Dendritic cell treated with granulocyte-macrophage colony-stimulating factor and Interleukin-4, amounts not matched to agents 40 ng/mL and 50 ng/mL, for 4 days (primary cell): ENCODE measurements at regions not wholly inside any gene's neighbourhood (a gene's known extent, or its start where the extent isn't known, plus 50 kb on each side); places are given as distances from the start of the nearest gene placed in this dataset.
A peak's percentile ranks its signal among the peaks of the same experiment; 100 is the strongest.

ENCODE experiments used
- H3K27ac Mint-ChIP-seq: one replicate; pipeline ENCODE4 v1.8.0; 2022; ENCODE audit warnings: mild to moderate bottlenecking, mixed read lengths
- H3K27me3 Mint-ChIP-seq: one replicate; pipeline ENCODE4 v1.8.0; 2022; ENCODE audit warnings: mild to moderate bottlenecking, mixed read lengths
- H3K36me3 Mint-ChIP-seq: one replicate; pipeline ENCODE4 v1.8.0; 2022; ENCODE audit warnings: low read depth, mixed read lengths
- H3K4me1 Mint-ChIP-seq: one replicate; pipeline ENCODE4 v1.8.0; 2022; ENCODE audit warnings: low read depth, mixed read lengths
- H3K4me3 Mint-ChIP-seq: one replicate; pipeline ENCODE4 v1.8.0; 2022; ENCODE audit warnings: mild to moderate bottlenecking, moderate library complexity, mixed read lengths
- H3K9me3 Mint-ChIP-seq: one replicate; pipeline ENCODE4 v1.8.0; 2022; ENCODE audit warnings: mixed read lengths
- intact Hi-C: fragments of 100-400 bp; cut with micrococcal nuclease; formaldehyde crosslinking; loops from one replicate; pipeline ENCODE4 v1.15.0; 2022

DNA sequence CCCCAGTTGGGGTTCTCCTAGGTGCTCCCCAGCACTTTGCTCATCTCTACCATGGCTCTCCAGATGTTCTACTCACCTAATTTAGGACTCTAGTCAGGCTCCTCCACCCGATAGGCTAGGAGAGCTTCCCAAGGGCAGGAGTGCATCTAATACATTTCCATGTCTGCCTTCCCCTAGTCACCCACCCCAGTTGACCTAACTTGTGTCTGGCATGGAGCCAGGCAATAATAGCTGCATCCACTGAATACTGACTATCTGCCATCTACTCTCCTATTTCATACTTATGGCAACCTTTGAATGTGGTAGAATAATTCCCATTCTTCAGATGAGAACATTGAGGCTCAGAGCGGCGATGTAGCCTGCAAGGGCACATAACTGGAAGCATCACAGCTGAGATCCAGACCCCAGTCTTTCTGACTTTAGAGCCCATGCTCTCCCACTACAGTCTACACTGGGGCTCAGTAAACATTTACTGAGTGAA, 71.8 kb upstream of the YWHAQ start:
- Mint-ChIP-seq H3K9me3 (no peaks in the 10 kb centered on the region), H3K4me1 (peaks cover 56% of the 10 kb centered on the region), H3K4me3 (no peak overlapping the region), H3K27me3 (no peaks in the 10 kb centered on the region), H3K27ac (no peak overlapping the region), H3K36me3 (no peaks in the 10 kb centered on the region)
- intact Hi-C loops: no loop called here

DNA sequence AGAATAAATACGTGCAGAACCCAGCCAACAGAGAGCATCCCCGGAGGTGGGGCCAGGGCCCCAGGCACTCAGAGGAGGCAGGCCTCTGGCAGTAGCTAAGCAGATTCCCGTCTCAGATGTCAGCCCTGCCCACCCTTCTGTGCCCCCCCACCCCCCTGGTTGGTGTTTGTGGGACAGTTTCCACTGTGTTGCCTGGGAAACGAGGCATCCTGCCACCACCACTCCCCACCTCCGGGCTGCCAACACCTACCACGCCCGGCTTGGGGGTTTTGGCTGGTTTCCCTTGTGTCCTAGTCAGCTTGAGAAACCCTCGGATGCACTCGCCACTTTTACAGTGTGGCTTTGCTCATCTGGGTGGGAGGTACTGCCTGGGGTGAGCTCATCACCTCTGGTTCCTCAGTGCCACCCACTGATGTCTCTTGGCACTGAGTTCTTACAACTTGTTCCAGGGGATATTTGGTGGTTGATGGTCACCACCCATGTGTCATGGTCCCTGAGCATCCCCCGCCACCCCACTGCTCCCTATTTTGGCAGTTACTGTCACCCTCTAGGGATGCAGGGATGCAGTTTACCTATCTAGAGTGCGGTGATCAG, 72.4 kb upstream of the YWHAQ start:
- Mint-ChIP-seq H3K4me3 (no peak overlapping the region), H3K27ac (peak overlapping the region; percentile 22)
- intact Hi-C loops: no loop called here

DNA sequence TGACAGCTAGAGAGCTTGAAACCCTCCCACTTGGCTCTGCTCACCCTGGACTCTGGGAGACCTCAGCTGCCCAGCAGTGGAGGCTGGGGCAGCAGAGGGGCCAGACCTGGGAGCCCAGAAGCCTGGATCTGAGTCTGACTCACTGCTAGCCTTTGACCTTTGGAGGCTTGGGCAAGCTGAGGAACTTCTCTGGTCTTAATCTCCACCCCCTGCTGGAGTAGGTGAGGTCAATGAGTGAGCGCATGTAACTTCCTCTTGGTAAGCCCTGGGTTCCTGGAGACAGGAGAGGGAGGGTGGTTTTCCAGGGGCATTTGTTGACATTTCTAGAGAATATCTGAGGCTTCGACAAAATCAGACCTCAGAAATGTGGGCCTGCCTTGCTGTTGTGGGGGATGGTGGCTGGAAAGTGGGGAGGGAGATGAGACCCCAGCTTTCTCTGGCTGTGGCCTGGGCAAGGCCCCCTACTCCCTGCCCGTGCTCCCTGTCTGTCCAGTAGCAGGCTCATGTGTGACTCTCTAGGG, 73.0 kb upstream of the YWHAQ start:
- Mint-ChIP-seq H3K4me1 (peaks cover 61% of the 10 kb centered on the region), H3K9me3 (no peaks in the 10 kb centered on the region), H3K27me3 (no peaks in the 10 kb centered on the region), H3K4me3 (no peak overlapping the region), H3K36me3 (no peaks in the 10 kb centered on the region), H3K27ac (peak overlapping the region; percentile 22)
- intact Hi-C loops: no loop called here

More for the DNA sequence above, 72.4 kb upstream of the YWHAQ start:
- Mint-ChIP-seq H3K36me3 (no peaks in the 10 kb centered on the region), H3K4me1 (peaks cover 56% of the 10 kb centered on the region), H3K9me3 (no peaks in the 10 kb centered on the region), H3K27me3 (no peaks in the 10 kb centered on the region)

DNA sequence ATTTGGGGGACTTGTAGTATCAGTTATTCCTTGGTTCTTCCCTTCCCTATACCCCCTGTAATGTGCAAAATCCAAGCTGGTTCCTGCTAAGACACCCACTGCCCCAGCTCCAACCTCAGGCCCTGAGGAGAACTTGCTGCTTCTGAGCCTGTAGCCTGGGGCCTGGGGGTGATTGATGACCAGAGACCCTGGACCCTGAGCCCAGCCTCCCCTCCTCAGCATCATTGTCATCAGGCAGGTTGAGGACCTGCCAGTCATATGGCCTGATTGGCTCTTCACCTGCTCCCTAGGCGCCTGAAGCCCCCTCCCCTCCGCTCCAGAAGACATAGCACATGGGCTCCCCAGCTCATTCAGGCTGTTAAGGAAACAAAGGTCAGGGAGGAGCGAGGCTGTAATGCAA, 73.8 kb upstream of the YWHAQ start:
- H3K27me3 Mint-ChIP-seq: no peaks in the 10 kb centered on the region
- H3K4me1 Mint-ChIP-seq: peaks cover 58% of the 10 kb centered on the region
- no peak overlapping the region for H3K27ac Mint-ChIP-seq
- H3K36me3 Mint-ChIP-seq: no peaks in the 10 kb centered on the region
- intact Hi-C loops: no loop called here
- H3K4me3 Mint-ChIP-seq: no peak overlapping the region
- H3K9me3 Mint-ChIP-seq: no peaks in the 10 kb centered on the region

DNA sequence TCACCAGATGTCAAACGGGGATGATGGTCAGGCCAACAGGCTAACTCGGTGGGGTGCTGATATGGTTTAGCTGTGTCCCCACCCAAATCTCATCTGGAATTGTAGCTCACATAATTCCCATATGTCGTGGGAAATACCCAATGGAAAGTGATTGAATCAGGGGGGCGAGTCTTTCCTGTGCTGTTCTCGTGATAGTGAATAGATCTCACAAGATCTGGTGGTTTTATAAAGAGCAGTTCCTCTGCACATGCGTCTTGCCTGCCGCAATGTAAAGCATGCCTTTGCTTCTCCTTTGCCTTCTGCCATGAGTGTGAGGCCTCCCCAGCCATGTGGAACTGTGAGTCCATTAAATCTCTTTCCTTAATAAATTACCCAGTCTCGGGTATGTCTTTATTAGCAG, 74.4 kb upstream of the YWHAQ start:
- Mint-ChIP-seq H3K27me3 (no peaks in the 10 kb centered on the region), H3K27ac (no peak overlapping the region), H3K4me3 (no peak overlapping the region), H3K4me1 (peaks cover 52% of the 10 kb centered on the region), H3K36me3 (no peaks in the 10 kb centered on the region), H3K9me3 (no peaks in the 10 kb centered on the region)
- intact Hi-C loops: no loop called here

DNA sequence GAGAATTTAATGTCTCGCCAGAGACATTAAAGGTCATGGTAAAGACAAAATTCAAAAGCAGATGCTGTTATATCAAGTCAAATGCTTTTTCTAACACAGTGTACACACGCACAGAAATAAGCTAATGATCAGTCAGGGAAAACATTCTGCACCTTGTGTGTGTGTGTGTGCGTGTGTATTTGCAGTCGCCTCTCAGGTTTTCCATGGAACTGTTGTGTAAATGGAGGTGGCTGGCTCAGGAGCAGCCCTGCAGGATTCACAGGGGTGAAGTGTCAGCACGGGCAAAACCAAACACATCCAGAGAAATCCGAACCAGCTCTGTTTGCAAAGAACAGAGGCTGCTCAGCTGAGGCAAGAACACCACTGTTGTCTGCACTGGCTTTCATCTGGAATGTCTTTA, 76.2 kb upstream of the YWHAQ start:
- H3K27me3 Mint-ChIP-seq: peaks cover 2% of the 10 kb centered on the region
- intact Hi-C loops: no loop called here
- peaks cover 44% of the 10 kb centered on the region for H3K4me1 Mint-ChIP-seq
- H3K27ac Mint-ChIP-seq: no peak overlapping the region
- no peak overlapping the region for H3K4me3 Mint-ChIP-seq
- H3K9me3 Mint-ChIP-seq: no peaks in the 10 kb centered on the region
- H3K36me3 Mint-ChIP-seq: no peaks in the 10 kb centered on the region

DNA sequence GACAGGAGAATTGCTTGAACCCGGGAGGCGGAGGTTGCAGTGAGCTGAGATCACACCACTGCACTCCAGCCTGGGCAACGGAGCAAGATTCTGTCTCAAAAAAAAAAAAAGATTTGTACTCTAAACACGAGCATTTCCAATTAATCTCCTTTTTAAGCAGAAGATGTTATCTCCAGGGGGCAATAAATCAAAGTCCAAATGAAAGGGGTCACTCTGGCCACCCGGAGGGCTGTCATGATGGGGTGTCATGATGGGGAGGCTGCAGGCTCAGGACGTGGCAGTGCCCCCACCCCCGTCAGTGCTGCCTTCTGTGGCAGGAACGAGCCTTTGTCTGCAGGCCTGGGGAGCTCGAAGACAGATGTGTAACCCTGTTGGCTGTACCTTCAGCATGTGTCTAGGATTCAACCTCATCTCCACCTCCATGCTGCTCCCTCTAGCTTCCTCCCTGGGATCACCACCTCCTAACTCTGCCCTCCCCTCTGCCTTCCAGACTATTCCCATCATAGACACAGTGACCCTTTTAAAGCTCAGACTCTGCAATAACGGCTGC, 76.9 kb upstream of the YWHAQ start:
- H3K27ac Mint-ChIP-seq: no peak overlapping the region
- no peaks in the 10 kb centered on the region for H3K36me3 Mint-ChIP-seq
- no peaks in the 10 kb centered on the region for H3K9me3 Mint-ChIP-seq
- H3K4me3 Mint-ChIP-seq: no peak overlapping the region
- intact Hi-C loops: no loop called here
- peaks cover 39% of the 10 kb centered on the region for H3K4me1 Mint-ChIP-seq
- peaks cover 2% of the 10 kb centered on the region for H3K27me3 Mint-ChIP-seq

DNA sequence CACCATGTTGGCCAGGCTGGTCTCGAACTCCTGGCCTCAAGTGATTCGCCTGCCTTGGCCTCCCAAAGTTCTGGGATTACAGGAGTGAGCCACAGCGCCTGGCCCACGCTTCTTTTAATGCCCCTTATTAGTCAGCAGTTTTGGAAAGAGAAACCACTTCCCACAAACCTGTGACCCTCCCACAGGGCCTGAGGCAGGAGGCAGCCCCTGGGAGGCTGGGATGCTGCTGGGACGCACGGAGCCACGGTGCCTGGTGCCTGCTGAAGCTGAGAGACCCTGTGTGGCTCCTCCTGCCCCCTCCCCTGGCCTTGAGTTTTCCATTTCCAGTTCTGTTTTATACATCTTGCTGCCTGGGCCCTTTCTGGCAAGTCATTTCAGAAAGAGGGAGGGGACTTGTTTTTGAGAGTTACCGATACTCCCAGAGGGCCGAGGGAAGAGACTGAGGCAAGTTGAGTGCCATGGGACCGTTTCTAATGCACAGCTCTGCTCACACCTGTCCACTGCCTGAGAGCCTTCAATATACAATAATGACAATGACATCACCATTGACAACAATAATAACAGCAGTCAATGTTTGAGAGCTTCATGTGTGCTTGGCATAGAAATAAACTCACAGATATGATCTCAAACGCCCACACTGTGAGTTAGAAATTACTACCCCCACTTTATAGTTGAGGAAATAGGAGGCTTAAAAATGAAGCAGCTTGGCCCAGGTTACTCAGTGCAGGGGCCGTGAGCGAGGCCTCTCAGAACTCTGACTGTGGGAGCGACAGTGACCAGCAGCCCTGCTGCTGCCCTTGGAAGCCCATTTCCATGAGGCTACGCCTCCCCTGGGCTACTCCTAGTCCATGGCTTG, 78.1 kb upstream of the YWHAQ start:
- peaks cover 26% of the 10 kb centered on the region for H3K4me1 Mint-ChIP-seq
- H3K9me3 Mint-ChIP-seq: no peaks in the 10 kb centered on the region
- no peak overlapping the region for H3K27ac Mint-ChIP-seq
- H3K36me3 Mint-ChIP-seq: no peaks in the 10 kb centered on the region
- intact Hi-C loops: no loop called here
- no peak overlapping the region for H3K4me3 Mint-ChIP-seq
- peaks cover 2% of the 10 kb centered on the region for H3K27me3 Mint-ChIP-seq

DNA sequence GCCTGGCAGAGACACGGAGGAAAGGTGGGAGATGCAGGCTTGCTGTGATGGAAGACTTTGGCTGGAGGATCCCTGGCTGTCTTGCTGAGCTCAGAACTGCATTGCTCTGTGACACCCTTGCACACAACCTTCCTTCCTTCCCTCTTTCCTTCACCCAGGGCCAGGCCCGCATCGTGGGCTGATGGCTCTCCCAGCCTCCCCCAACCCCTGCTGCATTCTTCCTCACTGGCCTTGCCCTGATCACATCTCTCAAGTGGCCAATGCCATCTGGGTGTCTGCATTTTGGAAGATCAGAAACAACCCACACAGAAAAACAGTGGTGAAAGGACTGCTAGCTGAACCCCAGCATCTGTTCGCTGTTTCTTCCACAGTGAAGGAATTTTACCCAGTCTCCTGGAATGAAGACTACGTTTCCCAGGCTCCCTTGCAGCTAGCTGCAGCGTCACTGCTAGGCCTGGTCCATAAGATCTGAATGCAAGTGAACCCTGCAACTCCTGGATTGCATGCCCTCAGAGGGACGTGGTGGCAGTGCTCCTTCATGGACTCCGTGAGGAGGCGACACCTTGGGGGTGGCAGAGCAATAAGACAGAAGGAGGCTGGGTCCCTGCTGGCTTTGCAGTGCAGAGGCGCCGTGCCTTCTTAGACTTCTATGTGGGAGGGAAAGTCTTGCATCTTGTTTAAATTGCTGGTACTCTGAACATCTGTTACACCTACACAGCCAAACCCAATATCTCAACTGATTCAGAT, 78.9 kb upstream of the YWHAQ start:
- intact Hi-C loops: no loop called here
- H3K4me3 Mint-ChIP-seq: no peak overlapping the region
- H3K9me3 Mint-ChIP-seq: no peaks in the 10 kb centered on the region
- peaks cover 20% of the 10 kb centered on the region for H3K4me1 Mint-ChIP-seq
- no peak overlapping the region for H3K27ac Mint-ChIP-seq
- H3K27me3 Mint-ChIP-seq: peaks cover 2% of the 10 kb centered on the region
- H3K36me3 Mint-ChIP-seq: no peaks in the 10 kb centered on the region

DNA sequence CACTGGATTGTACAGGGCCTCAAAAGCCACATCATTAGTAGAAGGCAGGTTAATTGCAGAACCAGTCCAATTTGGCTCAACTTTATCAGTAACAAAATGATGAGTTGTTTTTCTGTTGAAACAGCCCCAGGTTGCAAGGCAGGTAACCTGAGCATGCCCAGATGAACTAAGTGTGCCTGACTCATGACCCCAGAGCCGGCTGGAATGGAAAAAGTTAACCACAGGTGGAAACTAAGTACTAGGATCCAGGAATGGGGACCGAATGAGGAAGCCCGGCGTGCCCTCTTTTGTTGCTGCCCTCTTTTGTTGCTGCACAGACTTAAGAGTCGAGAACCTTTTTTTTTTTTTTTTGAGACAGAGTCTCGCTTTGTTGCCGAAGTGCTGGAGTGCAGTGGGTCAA, 79.5 kb upstream of the YWHAQ start:
- intact Hi-C loops: no loop called here
- Mint-ChIP-seq H3K27me3 (peaks cover 2% of the 10 kb centered on the region), H3K4me3 (no peak overlapping the region), H3K9me3 (no peaks in the 10 kb centered on the region), H3K27ac (no peak overlapping the region), H3K4me1 (peaks cover 20% of the 10 kb centered on the region), H3K36me3 (no peaks in the 10 kb centered on the region)

DNA sequence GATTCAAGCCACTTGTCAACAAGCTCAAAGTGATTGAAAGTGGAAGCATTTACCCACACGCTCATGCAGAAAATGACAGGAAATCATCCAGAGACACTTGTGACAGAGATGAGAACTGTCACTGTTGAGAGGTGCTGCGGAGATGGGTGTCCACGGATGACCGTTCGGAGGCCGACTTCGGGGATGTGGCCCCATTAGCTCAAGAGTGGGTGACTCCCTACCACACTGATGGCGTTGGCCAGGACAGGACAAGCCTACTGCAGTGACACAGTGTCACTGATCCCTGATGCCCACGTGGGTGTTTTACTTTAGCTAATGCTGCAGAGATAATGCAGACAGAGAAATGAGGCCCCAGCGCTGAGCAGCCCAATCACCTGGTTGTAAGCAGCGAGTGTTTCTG, 81.5 kb upstream of the YWHAQ start:
- peaks cover 24% of the 10 kb centered on the region for H3K4me1 Mint-ChIP-seq
- no peaks in the 10 kb centered on the region for H3K9me3 Mint-ChIP-seq
- intact Hi-C loops: no loop called here
- no peak overlapping the region for H3K27ac Mint-ChIP-seq
- peaks cover 2% of the 10 kb centered on the region for H3K27me3 Mint-ChIP-seq
- H3K36me3 Mint-ChIP-seq: no peaks in the 10 kb centered on the region
- no peak overlapping the region for H3K4me3 Mint-ChIP-seq

DNA sequence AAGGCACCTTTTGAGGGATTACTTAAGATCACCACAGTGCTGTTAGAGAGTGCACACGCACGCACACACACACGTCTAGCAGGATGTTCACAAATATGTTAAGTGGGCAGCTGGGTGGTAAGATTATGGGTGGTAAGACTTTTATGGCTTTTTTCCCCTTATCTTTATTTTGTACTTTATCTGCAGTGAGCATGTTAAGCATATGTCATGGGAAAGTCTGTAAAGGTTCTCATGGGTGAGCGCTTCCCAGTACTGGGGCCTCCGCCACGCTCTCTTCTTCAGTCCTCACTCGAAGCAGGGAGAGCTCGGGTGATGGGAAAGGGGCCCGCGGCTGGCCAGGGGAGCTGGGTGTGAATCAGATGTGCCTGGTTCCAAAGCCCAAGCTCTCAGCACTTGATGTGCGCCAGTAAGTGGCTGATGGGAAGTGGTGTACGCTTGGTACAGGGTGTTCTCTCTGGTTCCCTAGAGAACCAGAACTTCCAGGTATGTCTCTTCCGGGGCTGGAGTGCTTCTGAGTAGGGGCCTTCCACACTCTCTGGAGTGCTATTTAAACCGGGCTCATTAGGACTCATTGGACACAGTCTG, 83.9 kb upstream of the YWHAQ start:
- Mint-ChIP-seq H3K36me3 (no peaks in the 10 kb centered on the region), H3K4me3 (no peak overlapping the region), H3K4me1 (peaks cover 9% of the 10 kb centered on the region), H3K9me3 (no peaks in the 10 kb centered on the region), H3K27me3 (peaks cover 2% of the 10 kb centered on the region), H3K27ac (no peak overlapping the region)
- intact Hi-C loops: no loop called here

DNA sequence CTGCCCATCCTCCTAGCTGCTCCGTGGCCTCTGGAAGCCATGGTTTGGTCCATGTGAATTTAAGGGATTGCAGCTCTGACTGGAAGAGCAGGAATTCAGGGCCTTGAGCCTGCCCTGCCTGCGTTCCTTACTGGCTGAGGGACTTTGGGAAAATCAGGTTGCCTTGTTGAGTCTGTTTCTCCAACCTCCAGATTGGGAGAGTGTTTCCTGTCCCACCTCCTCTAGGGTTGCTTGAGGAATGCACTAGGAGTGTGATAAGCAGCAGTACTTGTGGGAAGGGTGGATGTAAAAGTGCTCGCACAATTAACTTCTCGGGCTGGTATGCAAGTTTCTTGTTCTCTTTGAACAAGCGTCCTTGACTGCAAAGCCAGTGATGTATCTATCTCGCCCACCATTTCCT, 84.4 kb upstream of the YWHAQ start:
- H3K27ac Mint-ChIP-seq: no peak overlapping the region
- no peaks in the 10 kb centered on the region for H3K9me3 Mint-ChIP-seq
- no peaks in the 10 kb centered on the region for H3K36me3 Mint-ChIP-seq
- H3K4me1 Mint-ChIP-seq: peaks cover 9% of the 10 kb centered on the region
- peaks cover 2% of the 10 kb centered on the region for H3K27me3 Mint-ChIP-seq
- intact Hi-C loops: no loop called here
- no peak overlapping the region for H3K4me3 Mint-ChIP-seq
